Keratinocyte (primary cell): ENCODE measurements at regions not wholly inside any gene's neighbourhood (a gene's known extent, or its start where the extent isn't known, plus 50 kb on each side); places are given as distances from the start of the nearest gene placed in this dataset.

Experiments used
- EZH2 ChIP-seq: IDR thresholded peaks from one replicate; pipeline ENCODE4 v1.6.1; 2012; ENCODE audit warnings: inconsistent platforms, mild to moderate bottlenecking, low read length, moderate library complexity
- TF ChIP-seq, protein P1 (sequence below), 3 experiments: IDR thresholded peaks in 1 of 3; conservative IDR thresholded peaks in 1 of 3; optimal IDR thresholded peaks in 1 of 3; 2 replicates in 2 of 3; 3 replicates in 1 of 3; pipeline versions ENCODE3 to v1.5.1; 2011; ENCODE audit warnings: low read length in 3 of 3, mild to moderate bottlenecking in 3 of 3, moderate library complexity in 2 of 3, control low read depth in 1 of 3, inconsistent platforms in 1 of 3; ENCODE audit not compliant: insufficient read depth in 2 of 3; ENCODE audit errors: extremely low read depth in 1 of 3

DNA sequence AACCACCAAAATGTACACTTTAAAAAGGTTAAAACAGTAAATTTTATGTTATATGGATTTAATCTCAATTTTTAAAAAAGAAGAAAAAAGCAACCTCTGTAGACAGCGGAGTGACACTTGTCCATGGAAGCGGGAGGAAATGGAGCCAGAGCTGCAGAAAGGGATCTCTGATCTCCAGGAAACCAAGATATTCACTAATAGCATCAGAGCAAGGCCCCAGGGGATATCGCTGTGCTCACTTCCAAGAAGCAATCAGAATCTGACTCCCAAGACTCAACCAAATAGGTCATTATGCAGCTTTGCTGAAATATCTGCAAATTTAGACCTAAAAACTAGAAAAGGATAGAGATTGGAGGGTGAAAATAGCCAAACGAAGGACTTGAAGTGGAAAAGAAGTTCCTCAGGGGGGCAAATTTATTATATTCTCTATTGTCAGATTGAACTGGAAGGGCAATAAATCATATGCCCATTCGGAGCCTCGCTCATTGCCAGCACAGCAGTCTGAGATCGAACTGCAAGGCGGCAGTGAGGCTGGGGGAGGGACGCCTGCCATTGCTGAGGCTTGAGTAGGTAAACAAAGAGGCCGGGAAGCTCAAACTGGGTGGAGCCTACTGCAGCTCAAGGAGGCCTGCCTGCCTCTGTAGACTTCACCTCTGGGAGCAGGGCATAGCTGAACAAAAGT, 62.0 kb upstream of the ATP2C1 start:
- TF ChIP-seq, protein P1, sequence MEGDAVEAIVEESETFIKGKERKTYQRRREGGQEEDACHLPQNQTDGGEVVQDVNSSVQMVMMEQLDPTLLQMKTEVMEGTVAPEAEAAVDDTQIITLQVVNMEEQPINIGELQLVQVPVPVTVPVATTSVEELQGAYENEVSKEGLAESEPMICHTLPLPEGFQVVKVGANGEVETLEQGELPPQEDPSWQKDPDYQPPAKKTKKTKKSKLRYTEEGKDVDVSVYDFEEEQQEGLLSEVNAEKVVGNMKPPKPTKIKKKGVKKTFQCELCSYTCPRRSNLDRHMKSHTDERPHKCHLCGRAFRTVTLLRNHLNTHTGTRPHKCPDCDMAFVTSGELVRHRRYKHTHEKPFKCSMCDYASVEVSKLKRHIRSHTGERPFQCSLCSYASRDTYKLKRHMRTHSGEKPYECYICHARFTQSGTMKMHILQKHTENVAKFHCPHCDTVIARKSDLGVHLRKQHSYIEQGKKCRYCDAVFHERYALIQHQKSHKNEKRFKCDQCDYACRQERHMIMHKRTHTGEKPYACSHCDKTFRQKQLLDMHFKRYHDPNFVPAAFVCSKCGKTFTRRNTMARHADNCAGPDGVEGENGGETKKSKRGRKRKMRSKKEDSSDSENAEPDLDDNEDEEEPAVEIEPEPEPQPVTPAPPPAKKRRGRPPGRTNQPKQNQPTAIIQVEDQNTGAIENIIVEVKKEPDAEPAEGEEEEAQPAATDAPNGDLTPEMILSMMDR (optimal IDR thresholded peaks at IDR 0.05 in 1 of 3, IDR thresholded peaks at IDR 0.05 in 1 of 3, conservative IDR thresholded peaks at IDR 0.05 in 1 of 3; ENCODE audit: extremely low read depth in 1 of 3, insufficient read depth in 2 of 3, low read length in 3 of 3), result no peak
- TF ChIP-seq EZH2, result no peak
